ENCODE measurements at regions not wholly inside any gene's neighbourhood (a gene's known extent, or its start where the extent isn't known, plus 50 kb on each side); places are given as distances from the start of the nearest gene placed in this dataset.
"Not testable (repeated sequence)": the region's sequence is repeated elsewhere in the genome, so short reads cannot be mapped to it uniquely, and the experiment has no call there.

DNA sequence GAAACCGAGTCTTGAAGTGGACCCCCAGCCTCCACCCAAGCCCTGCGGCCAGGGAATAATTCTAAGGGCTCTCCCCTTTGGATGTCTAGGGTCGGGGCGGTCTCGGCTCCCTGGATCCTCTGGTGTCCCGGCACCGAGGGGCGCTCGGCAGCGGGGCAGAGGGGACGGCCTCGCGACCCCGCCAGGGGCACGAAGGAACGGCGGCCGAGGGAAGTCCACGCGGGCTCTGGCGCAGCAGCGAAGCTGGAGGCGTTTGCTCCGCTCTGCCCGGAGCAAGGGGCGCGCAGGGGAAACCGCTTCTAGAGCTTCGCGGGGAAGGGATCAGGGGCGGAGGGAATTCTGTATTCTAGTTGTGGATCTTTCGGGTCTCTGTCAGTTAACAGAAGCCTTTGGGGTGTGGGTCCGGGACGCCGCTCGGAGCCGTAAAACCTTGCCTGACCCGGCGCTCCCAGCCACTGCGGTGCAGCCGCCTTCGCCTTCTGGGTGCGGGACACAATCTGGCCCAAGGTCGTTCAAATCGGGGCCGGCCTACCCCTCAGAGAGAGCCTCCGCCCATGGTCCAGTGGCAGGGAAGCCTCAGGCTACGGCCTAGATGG lies 118.2 kb downstream of the KCNRG start:
- intact Hi-C loops (cut with micrococcal nuclease; ENCODE audit: unreplicated experiment) = no loop called here
- no peaks in the 10 kb centered on the region for H3K36me3 ChIP-seq (ENCODE audit: insufficient read depth, low read length, poor library complexity, severe bottlenecking)
- no peak for DNase-seq (ENCODE audit: low spot score)
- H3K4me3 ChIP-seq (ENCODE audit: low read depth, low read length, poor library complexity, severe bottlenecking) = no peak overlapping the region
- TF ChIP-seq EZH2 (IDR thresholded peaks at IDR 0.05; ENCODE audit: borderline replicate concordance, low read depth, low read length, poor library complexity, severe bottlenecking) = no peak
- TF ChIP-seq CTCF (conservative IDR thresholded peaks at IDR 0.05; ENCODE audit: low read depth, low read length) = no peak
- no peaks in the 10 kb centered on the region for H3K9me3 ChIP-seq (ENCODE audit: low read depth, low read length, poor library complexity, severe bottlenecking)
- ChIA-PET CTCF (no interaction called here), POLR2A (ENCODE audit: low non-redundant PET) (no interaction called here)
- peaks cover 5% of the 10 kb centered on the region for H3K4me1 ChIP-seq (ENCODE audit: insufficient read depth, low read length, poor library complexity, severe bottlenecking)
- no TSS peak for BruUV-seq (replicated peaks)
- H3K27ac ChIP-seq (ENCODE audit: low read depth, low read length, poor library complexity, severe bottlenecking) = no peak overlapping the region
- no peaks in the 10 kb centered on the region for H3K27me3 ChIP-seq (replicated peaks; ENCODE audit: insufficient read depth, low read depth, low read length, poor library complexity)

GRCh38 chr13:50136226-50136625 lies 121.0 kb downstream of the KCNRG start:
- TF ChIP-seq EZH2 (IDR thresholded peaks at IDR 0.05; ENCODE audit: borderline replicate concordance, low read depth, low read length, poor library complexity, severe bottlenecking) (no peak), CTCF (conservative IDR thresholded peaks at IDR 0.05; ENCODE audit: low read depth, low read length) (no peak)
- Histone ChIP-seq H3K9me3 (ENCODE audit: low read depth, low read length, poor library complexity, severe bottlenecking) (no peaks in the 10 kb centered on the region), H3K27me3 (replicated peaks; ENCODE audit: insufficient read depth, low read depth, low read length, poor library complexity) (no peaks in the 10 kb centered on the region), H3K36me3 (ENCODE audit: insufficient read depth, low read length, poor library complexity, severe bottlenecking) (no peaks in the 10 kb centered on the region), H3K4me3 (ENCODE audit: low read depth, low read length, poor library complexity, severe bottlenecking) (no peak overlapping the region), H3K4me1 (ENCODE audit: insufficient read depth, low read length, poor library complexity, severe bottlenecking) (peaks cover 17% of the 10 kb centered on the region), H3K27ac (ENCODE audit: low read depth, low read length, poor library complexity, severe bottlenecking) (no peak overlapping the region)
- ChIA-PET CTCF (no interaction called here), POLR2A (ENCODE audit: low non-redundant PET) (no interaction called here)
- intact Hi-C loops (cut with micrococcal nuclease; ENCODE audit: unreplicated experiment) = no loop called here
- no TSS peak for BruUV-seq (replicated peaks)
- no peak for DNase-seq (ENCODE audit: low spot score)

GRCh38 chr13:50136678-50137077 lies 121.4 kb downstream of the KCNRG start:
- ChIA-PET CTCF (no interaction called here), POLR2A (ENCODE audit: low non-redundant PET) (no interaction called here)
- H3K27me3 ChIP-seq (replicated peaks; ENCODE audit: insufficient read depth, low read depth, low read length, poor library complexity) = no peaks in the 10 kb centered on the region
- TF ChIP-seq EZH2 (IDR thresholded peaks at IDR 0.05; ENCODE audit: borderline replicate concordance, low read depth, low read length, poor library complexity, severe bottlenecking) (no peak), CTCF (conservative IDR thresholded peaks at IDR 0.05; ENCODE audit: low read depth, low read length) (no peak)
- no peaks in the 10 kb centered on the region for H3K9me3 ChIP-seq (ENCODE audit: low read depth, low read length, poor library complexity, severe bottlenecking)
- no peak for DNase-seq (ENCODE audit: low spot score)
- H3K36me3 ChIP-seq (ENCODE audit: insufficient read depth, low read length, poor library complexity, severe bottlenecking) = no peaks in the 10 kb centered on the region
- H3K4me3 ChIP-seq (ENCODE audit: low read depth, low read length, poor library complexity, severe bottlenecking) = no peak overlapping the region
- no peak overlapping the region for H3K27ac ChIP-seq (ENCODE audit: low read depth, low read length, poor library complexity, severe bottlenecking)
- intact Hi-C loops (cut with micrococcal nuclease; ENCODE audit: unreplicated experiment) = no loop called here
- no TSS peak for BruUV-seq (replicated peaks)
- H3K4me1 ChIP-seq (ENCODE audit: insufficient read depth, low read length, poor library complexity, severe bottlenecking) = peaks cover 17% of the 10 kb centered on the region

- H3K27ac ChIP-seq (ENCODE audit: low read depth, low read length, poor library complexity, severe bottlenecking); POLR2A ChIA-PET (ENCODE audit: low non-redundant PET); H3K4me3 ChIP-seq (ENCODE audit: low read depth, low read length, poor library complexity, severe bottlenecking); intact Hi-C loops (cut with micrococcal nuclease; ENCODE audit: unreplicated experiment); H3K27me3 ChIP-seq (replicated peaks; ENCODE audit: insufficient read depth, low read depth, low read length, poor library complexity); BruUV-seq (replicated peaks); CTCF ChIA-PET; H3K9me3 ChIP-seq (ENCODE audit: low read depth, low read length, poor library complexity, severe bottlenecking); DNase-seq (ENCODE audit: low spot score); H3K36me3 ChIP-seq (ENCODE audit: insufficient read depth, low read length, poor library complexity, severe bottlenecking): not testable (repeated sequence)
- H3K4me1 ChIP-seq (ENCODE audit: insufficient read depth, low read length, poor library complexity, severe bottlenecking) = peaks cover 21% of the 10 kb centered on the region
Measured at GRCh38 chr13:50139435-50139934, 124.2 kb downstream of the KCNRG start.
